Mesendoderm (in vitro differentiated cells): ENCODE measurements at regions not wholly inside any gene's neighbourhood (a gene's known extent, or its start where the extent isn't known, plus 50 kb on each side); places are given as distances from the start of the nearest gene placed in this dataset.

ENCODE experiments used
- DNase-seq: peaks from one replicate; pipeline ENCODE4 v3.0.0; 2013
- H2AK5ac ChIP-seq: 2 replicates; pipeline ENCODE4 v1.6.1; 2013; ENCODE audit warnings: low read length, inconsistent platforms
- H2BK120ac ChIP-seq: 2 replicates; pipeline ENCODE4 v1.6.1; 2013; ENCODE audit warnings: low read depth, mild to moderate bottlenecking, low read length, moderate library complexity, mixed read lengths
- H2BK15ac ChIP-seq: replicated peaks from 2 replicates; pipeline ENCODE4 v1.6.1; 2013; ENCODE audit warnings: low read depth, mild to moderate bottlenecking, moderate library complexity
- H2BK5ac ChIP-seq: 2 replicates; pipeline ENCODE4 v1.6.1; 2013; ENCODE audit warnings: low read length, inconsistent platforms
- H3K18ac ChIP-seq: 2 replicates; pipeline ENCODE4 v1.6.1; 2013; ENCODE audit warnings: mild to moderate bottlenecking, low read length, mixed read lengths
- H3K23ac ChIP-seq: one replicate; pipeline ENCODE4 v1.6.1; 2013; ENCODE audit warnings: low read length
- H3K27ac ChIP-seq: 2 replicates; pipeline ENCODE4 v1.5.1; 2013; ENCODE audit warnings: low read depth, mild to moderate bottlenecking, inconsistent platforms, low read length, moderate library complexity
- H3K27me3 ChIP-seq: 2 replicates; pipeline ENCODE4 v1.6.1; 2013; ENCODE audit warnings: low read length, control low read depth, mild to moderate bottlenecking, inconsistent platforms; ENCODE audit not compliant: insufficient read depth, poor library complexity
- H3K36me3 ChIP-seq: 2 replicates; pipeline ENCODE4 v1.6.1; 2013; ENCODE audit warnings: low read length, inconsistent platforms; ENCODE audit not compliant: control insufficient read depth, insufficient read depth
- H3K4ac ChIP-seq: one replicate; pipeline ENCODE4 v1.6.1; 2013; ENCODE audit warnings: low read depth, mild to moderate bottlenecking, low read length, moderate library complexity
- H3K4me1 ChIP-seq: 2 replicates; pipeline ENCODE4 v1.6.1; 2013; ENCODE audit warnings: low read depth, low read length, inconsistent platforms; ENCODE audit not compliant: control insufficient read depth
- H3K4me2 ChIP-seq: 2 replicates; pipeline ENCODE4 v1.6.1; 2013; ENCODE audit warnings: low read length
- H3K4me3 ChIP-seq: 2 replicates; pipeline ENCODE4 v1.5.1; 2013; ENCODE audit warnings: mild to moderate bottlenecking, low read length
- H3K56ac ChIP-seq: one replicate; pipeline ENCODE4 v1.6.1; 2013; ENCODE audit warnings: low read length
- H3K79me1 ChIP-seq: 2 replicates; pipeline ENCODE4 v1.6.1; 2013; ENCODE audit warnings: low read length, inconsistent platforms
- H3K79me2 ChIP-seq: 2 replicates; pipeline ENCODE4 v1.6.1; 2013; ENCODE audit warnings: mild to moderate bottlenecking, low read length; ENCODE audit not compliant: control insufficient read depth, insufficient read depth
- H3K9ac ChIP-seq: 2 replicates; pipeline ENCODE4 v1.6.1; 2013; ENCODE audit warnings: low read length, inconsistent platforms
- H4K5ac ChIP-seq: one replicate; pipeline ENCODE4 v1.6.1; 2013; ENCODE audit warnings: low read length
- H4K8ac ChIP-seq: one replicate; pipeline ENCODE4 v1.6.1; 2013; ENCODE audit warnings: low read depth, mild to moderate bottlenecking, control low read depth, low read length, moderate library complexity
- WGBS: extraction: QIAGEN DNeasy Blood & Tissue Kit; methylation state at CpG from one replicate; pipeline ENCODE4 v1.1.7; 2013; ENCODE audit warnings: low lambda C conversion rate, missing lambda C conversion rate; ENCODE audit not compliant: insufficient coverage; ENCODE audit errors: extremely low coverage; 5-methylcytosine and 5-hydroxymethylcytosine counted together

GRCh38 chr1:238221738-238222137 is 331.0 kb upstream of the ZP4 start:
- WGBS: no CpG with 5 or more reads among the region's 4 CpGs
- no peak overlapping the region for H3K4me2 ChIP-seq

GRCh38 chr1:238214449-238214848 is 323.7 kb upstream of the ZP4 start:
- Histone ChIP-seq H3K18ac (no peak overlapping the region), H3K27me3 (no peaks in the 10 kb centered on the region), H2BK15ac (no peak overlapping the region), H2BK5ac (no peak overlapping the region), H3K4me3 (no peak overlapping the region), H3K56ac (no peak overlapping the region), H3K27ac (no peak overlapping the region), H3K23ac (no peak overlapping the region), H3K79me1 (no peaks in the 10 kb centered on the region), H3K9ac (no peak overlapping the region), H4K5ac (no peak overlapping the region), H4K8ac (no peak overlapping the region), H3K79me2 (no peaks in the 10 kb centered on the region), H3K4me2 (no peak overlapping the region), H3K4me1 (no peaks in the 10 kb centered on the region), H2AK5ac (no peak overlapping the region), H2BK120ac (no peak overlapping the region), H3K4ac (no peak overlapping the region), H3K36me3 (no peaks in the 10 kb centered on the region)
- WGBS: no CpG with 5 or more reads among the region's 2 CpGs
- no peak for DNase-seq

More at GRCh38 chr1:238221738-238222137, 331.0 kb upstream of the ZP4 start:
- Histone ChIP-seq H3K9ac (no peak overlapping the region), H3K4me3 (no peak overlapping the region), H2BK120ac (no peak overlapping the region), H3K36me3 (no peaks in the 10 kb centered on the region), H4K8ac (no peak overlapping the region), H2BK5ac (no peak overlapping the region), H3K23ac (no peak overlapping the region), H3K18ac (no peak overlapping the region), H2AK5ac (no peak overlapping the region), H3K79me2 (no peaks in the 10 kb centered on the region), H3K4me1 (no peaks in the 10 kb centered on the region), H3K56ac (no peak overlapping the region), H3K4ac (no peak overlapping the region), H4K5ac (no peak overlapping the region), H3K79me1 (no peaks in the 10 kb centered on the region), H3K27me3 (no peaks in the 10 kb centered on the region), H3K27ac (no peak overlapping the region), H2BK15ac (no peak overlapping the region)
- DNase-seq: no peak

- Histone ChIP-seq H3K9ac (no peak overlapping the region), H4K8ac (no peak overlapping the region), H3K18ac (no peak overlapping the region), H2BK5ac (no peak overlapping the region), H2AK5ac (no peak overlapping the region), H3K27ac (no peak overlapping the region), H4K5ac (no peak overlapping the region), H3K4me1 (no peaks in the 10 kb centered on the region), H3K27me3 (no peaks in the 10 kb centered on the region), H3K4me3 (no peak overlapping the region), H3K23ac (no peak overlapping the region), H2BK120ac (no peak overlapping the region), H3K36me3 (no peaks in the 10 kb centered on the region), H2BK15ac (no peak overlapping the region), H3K79me1 (no peaks in the 10 kb centered on the region), H3K56ac (no peak overlapping the region), H3K79me2 (no peaks in the 10 kb centered on the region), H3K4me2 (no peak overlapping the region), H3K4ac (no peak overlapping the region)
- no CpG with 5 or more reads among the region's 2 CpGs for WGBS
- no peak for DNase-seq
Measured at GRCh38 chr1:238205045-238205662, 314.4 kb upstream of the ZP4 start.

- Histone ChIP-seq H3K79me2 (no peaks in the 10 kb centered on the region), H3K56ac (no peak overlapping the region), H3K23ac (no peak overlapping the region), H3K27ac (no peak overlapping the region), H3K9ac (no peak overlapping the region), H3K4me1 (no peaks in the 10 kb centered on the region), H2BK5ac (no peak overlapping the region), H3K4me2 (no peak overlapping the region), H3K4ac (no peak overlapping the region), H3K79me1 (no peaks in the 10 kb centered on the region), H2BK120ac (no peak overlapping the region), H3K4me3 (no peak overlapping the region), H2AK5ac (no peak overlapping the region), H4K5ac (no peak overlapping the region), H3K18ac (no peak overlapping the region), H4K8ac (no peak overlapping the region), H3K27me3 (no peaks in the 10 kb centered on the region), H2BK15ac (no peak overlapping the region), H3K36me3 (no peaks in the 10 kb centered on the region)
- WGBS: no CpG with 5 or more reads among the region's 2 CpGs
- no peak for DNase-seq
Measured at GRCh38 chr1:238201992-238202391, 311.3 kb upstream of the ZP4 start.

- Histone ChIP-seq H4K5ac (no peak overlapping the region), H4K8ac (no peak overlapping the region), H2BK15ac (no peak overlapping the region), H3K18ac (no peak overlapping the region), H3K56ac (no peak overlapping the region), H3K23ac (no peak overlapping the region), H3K27ac (no peak overlapping the region), H3K4me2 (no peak overlapping the region), H3K9ac (no peak overlapping the region), H3K4me3 (no peak overlapping the region), H3K4ac (no peak overlapping the region), H3K27me3 (no peaks in the 10 kb centered on the region), H2BK5ac (no peak overlapping the region), H3K79me2 (no peaks in the 10 kb centered on the region), H2AK5ac (no peak overlapping the region), H3K36me3 (no peaks in the 10 kb centered on the region), H2BK120ac (no peak overlapping the region), H3K4me1 (no peaks in the 10 kb centered on the region), H3K79me1 (no peaks in the 10 kb centered on the region)
- DNase-seq: no peak
- WGBS: no CpG with 5 or more reads among the region's 1 CpG
Measured at GRCh38 chr1:238199325-238199724, 308.6 kb upstream of the ZP4 start.

GRCh38 chr1:238196516-238196915 is 305.8 kb upstream of the ZP4 start:
- Histone ChIP-seq H3K27ac (no peak overlapping the region), H3K4me1 (no peaks in the 10 kb centered on the region), H3K18ac (no peak overlapping the region), H3K23ac (no peak overlapping the region), H3K4me3 (no peak overlapping the region), H4K5ac (no peak overlapping the region), H3K9ac (no peak overlapping the region), H2BK120ac (no peak overlapping the region), H2BK15ac (no peak overlapping the region), H2AK5ac (no peak overlapping the region), H4K8ac (no peak overlapping the region), H3K27me3 (no peaks in the 10 kb centered on the region), H3K56ac (no peak overlapping the region), H3K4ac (no peak overlapping the region), H3K79me1 (no peaks in the 10 kb centered on the region), H3K79me2 (no peaks in the 10 kb centered on the region), H3K4me2 (no peak overlapping the region), H2BK5ac (no peak overlapping the region), H3K36me3 (no peaks in the 10 kb centered on the region)
- no CpG with 5 or more reads among the region's 1 CpG for WGBS
- no peak for DNase-seq
